A673 (cell line): ENCODE measurements at regions not wholly inside any gene's neighbourhood (a gene's known extent, or its start where the extent isn't known, plus 50 kb on each side); places are given as distances from the start of the nearest gene placed in this dataset.

Experiments used
- BruUV-seq: library from RNA; stranded (reverse); fragments of 400-500 nt; replicated peaks from 2 replicates; lab custom pipeline; 2021; lab: Mats Ljungman, UMichigan
- CTCF ChIA-PET: fragments of 300-600 bp; sonication (Branson Sonifier 250); formaldehyde crosslinking; loops from one replicate; lab custom pipeline; 2022; ENCODE audit warnings: antibody characterized with exemption; lab: Charles Lee
- POLR2A ChIA-PET: fragments of 300-600 bp; sonication (Branson Sonifier 250); formaldehyde crosslinking; loops from one replicate; lab custom pipeline; 2022; ENCODE audit warnings: antibody characterized with exemption; ENCODE audit not compliant: low non-redundant PET; lab: Charles Lee
- DNase-seq: peaks from one replicate; pipeline ENCODE4 v3.0.0-alpha.2; 2015; ENCODE audit warnings: low spot score
- H3K27ac ChIP-seq: fragments of 200-600 bp; sonication (generic); 2 replicates; pipeline ENCODE4 v1.5.1; 2016; ENCODE audit warnings: mixed run types, low read depth, mild to moderate bottlenecking, mixed read lengths, antibody characterized with exemption, low read length; ENCODE audit not compliant: poor library complexity, severe bottlenecking
- H3K27me3 ChIP-seq: fragments of 200-600 bp; sonication (generic); replicated peaks from 2 replicates; pipeline ENCODE4 v1.6.1; 2017; ENCODE audit warnings: mixed run types, low read depth, mild to moderate bottlenecking, mixed read lengths, antibody characterized with exemption, low read length; ENCODE audit not compliant: insufficient read depth, poor library complexity
- H3K36me3 ChIP-seq: fragments of 200-600 bp; sonication (generic); 2 replicates; pipeline ENCODE4 v1.6.1; 2016; ENCODE audit warnings: mixed run types, mild to moderate bottlenecking, mixed read lengths, antibody characterized with exemption, low read length; ENCODE audit not compliant: insufficient read depth, poor library complexity, severe bottlenecking
- H3K4me1 ChIP-seq: fragments of 200-600 bp; sonication (generic); 2 replicates; pipeline ENCODE4 v1.6.1; 2017; ENCODE audit warnings: mixed run types, mild to moderate bottlenecking, mixed read lengths, antibody characterized with exemption, low read length; ENCODE audit not compliant: insufficient read depth, poor library complexity, severe bottlenecking
- H3K4me3 ChIP-seq: fragments of 200-600 bp; sonication (generic); 2 replicates; pipeline ENCODE4 v1.5.1; 2016; ENCODE audit warnings: low read depth, mixed run types, mild to moderate bottlenecking, mixed read lengths, low read length; ENCODE audit not compliant: poor library complexity, severe bottlenecking
- H3K9me3 ChIP-seq: fragments of 200-600 bp; sonication (generic); 2 replicates; pipeline ENCODE4 v1.6.1; 2016; ENCODE audit warnings: mixed run types, low read depth, mild to moderate bottlenecking, mixed read lengths, antibody characterized with exemption, low read length; ENCODE audit not compliant: poor library complexity, severe bottlenecking
- CTCF ChIP-seq: fragments of 300-800, 200-600 bp; sonication (generic); conservative IDR thresholded peaks from 2 replicates; pipeline ENCODE4 v1.5.1; 2017; ENCODE audit warnings: low read depth, mild to moderate bottlenecking, antibody characterized with exemption, low read length, moderate library complexity, mixed read lengths
- EZH2 ChIP-seq: fragments of 200-600 bp; sonication (generic); IDR thresholded peaks from 2 replicates; pipeline ENCODE4 v1.6.1; 2017; ENCODE audit warnings: borderline replicate concordance, low read depth, mild to moderate bottlenecking, mixed read lengths, antibody characterized with exemption, low read length; ENCODE audit not compliant: poor library complexity, severe bottlenecking
- intact Hi-C: fragments of 100-400 bp; cut with micrococcal nuclease; formaldehyde crosslinking; loops from one replicate; pipeline ENCODE4 v1.10.0; 2022; ENCODE audit not compliant: unreplicated experiment

- no peak overlapping the region for H3K27ac ChIP-seq
- no peak for DNase-seq
- H3K4me3 ChIP-seq = no peak overlapping the region
- ChIA-PET POLR2A (no interaction called here), CTCF (no interaction called here)
- H3K27me3 ChIP-seq = no peaks in the 10 kb centered on the region
- H3K9me3 ChIP-seq = no peaks in the 10 kb centered on the region
- intact Hi-C loops = no loop called here
- TF ChIP-seq EZH2 = no peak
- no peak for TF ChIP-seq CTCF
- H3K4me1 ChIP-seq = no peaks in the 10 kb centered on the region
- no peaks in the 10 kb centered on the region for H3K36me3 ChIP-seq
- BruUV-seq = no TSS peak
Measured at GRCh38 chr3:40873476-40873875, 325.8 kb upstream of the CTNNB1 start.

- CTCF ChIA-PET = no interaction called here
- intact Hi-C loops = no loop called here
- Histone ChIP-seq H3K4me1 (no peaks in the 10 kb centered on the region), H3K27ac (no peak overlapping the region), H3K27me3 (no peaks in the 10 kb centered on the region), H3K9me3 (no peaks in the 10 kb centered on the region), H3K36me3 (no peaks in the 10 kb centered on the region), H3K4me3 (no peak overlapping the region)
- POLR2A ChIA-PET = no interaction called here
- TF ChIP-seq EZH2 (no peak), CTCF (no peak)
- DNase-seq = no peak
- BruUV-seq = no TSS peak
Measured at GRCh38 chr3:40873934-40874699, 325.2 kb upstream of the CTNNB1 start.

- Histone ChIP-seq H3K36me3 (no peaks in the 10 kb centered on the region), H3K4me3 (no peak overlapping the region), H3K27ac (no peak overlapping the region), H3K4me1 (no peaks in the 10 kb centered on the region), H3K9me3 (no peaks in the 10 kb centered on the region), H3K27me3 (no peaks in the 10 kb centered on the region)
- ChIA-PET CTCF (no interaction called here), POLR2A (no interaction called here)
- TF ChIP-seq EZH2 (no peak), CTCF (no peak)
- intact Hi-C loops = no loop called here
- no TSS peak for BruUV-seq
- DNase-seq = no peak
Measured at GRCh38 chr3:40875581-40875980, 323.7 kb upstream of the CTNNB1 start.
